HepG2 (cell line): ENCODE measurements at regions not wholly inside any gene's neighbourhood (a gene's known extent, or its start where the extent isn't known, plus 50 kb on each side); places are given as distances from the start of the nearest gene placed in this dataset.

ENCODE experiments used
- ATAC-seq: fragments of 200-7000 bp; cut with Tn5 transposase; 3 replicates; pipeline ENCODE4 v1.9.1; 2020; ENCODE audit warnings: mild to moderate bottlenecking, moderate library complexity
- BruUV-seq: library from RNA; stranded (reverse); fragments of 400-500 nt; replicated peaks from 2 replicates; lab custom pipeline; 2021; lab: Mats Ljungman, UMichigan
- CTCF ChIA-PET: fragments of 300-600 bp; formaldehyde crosslinking; extraction: SDS; loops from one replicate; lab custom pipeline; 2021; ENCODE audit warnings: low total read pairs, inconsistent platforms, low intra/inter-chr PET ratio; lab: Yijun Ruan, JAX
- POLR2A ChIA-PET: fragments of 350-600 bp; sonication (Branson Sonifier 250); formaldehyde crosslinking; loops from one replicate; lab custom pipeline; 2020; ENCODE audit warnings: antibody characterized with exemption, inconsistent platforms; lab: Yijun Ruan, JAX
- DNase-seq: peaks from one replicate; pipeline ENCODE4 v3.0.0-alpha.2; 2015; ENCODE audit warnings: low spot score
- FAIRE-seq: peaks from 3 replicates; lab custom pipeline; 2011; peaks lifted over from hg19 to GRCh38; lab: Jason Lieb, UNC
- H2AFZ ChIP-seq: one replicate; pipeline ENCODE4 v1.6.1; 2011; ENCODE audit warnings: low read length, inconsistent platforms
- H3K27ac ChIP-seq: fragments of 300-600 bp; 3 replicates; pipeline ENCODE4 v1.8.0; 2011; ENCODE audit warnings: mixed run types, mild to moderate bottlenecking, mixed read lengths, low read length, inconsistent platforms; ENCODE audit not compliant: insufficient read depth; ENCODE audit errors: extremely low read length
- H3K27me3 ChIP-seq, 2 experiments: fragments of 200-600 bp in 1 of 2; 2 replicates in 1 of 2; 3 replicates in 1 of 2; pipeline versions ENCODE4 v1.6.0 to v1.8.0; 2011; ENCODE audit warnings: low read length in 2 of 2, mild to moderate bottlenecking in 2 of 2, moderate library complexity in 2 of 2, inconsistent platforms in 1 of 2; ENCODE audit not compliant: insufficient read depth in 2 of 2, control insufficient read depth in 1 of 2
- H3K36me3 ChIP-seq, 2 experiments: fragments of 200-600 bp in 1 of 2; replicated peaks in 1 of 2; 2 replicates in 1 of 2; 3 replicates in 1 of 2; pipeline versions ENCODE4 v1.5.1 to v1.8.0; 2011; ENCODE audit warnings: low read length in 2 of 2, inconsistent platforms in 1 of 2; ENCODE audit not compliant: insufficient read depth in 2 of 2, control insufficient read depth in 1 of 2
- H3K4me1 ChIP-seq: 2 replicates; pipeline ENCODE4 v1.5.1; 2012; ENCODE audit warnings: low read length, inconsistent platforms; ENCODE audit not compliant: insufficient read depth
- H3K4me2 ChIP-seq: 2 replicates; pipeline ENCODE4 v1.6.0; 2011; ENCODE audit warnings: low read depth, low read length, inconsistent platforms
- H3K4me3 ChIP-seq, 3 experiments: fragments of 200-600 bp in 1 of 3; sonication (generic), shearing (Covaris generic) in 1 of 3; replicated peaks in 1 of 3; 2 replicates each; pipeline ENCODE4 v1.5.1; 2011 to 2016; ENCODE audit warnings: low read length in 3 of 3, inconsistent platforms in 2 of 3, low read depth in 2 of 3, mild to moderate bottlenecking in 2 of 3, control low read depth in 1 of 3, mixed read lengths in 1 of 3; ENCODE audit not compliant: insufficient read depth in 1 of 3
- H3K79me2 ChIP-seq: one replicate; pipeline ENCODE4 v1.6.1; 2011; ENCODE audit warnings: low read length, inconsistent platforms; ENCODE audit not compliant: insufficient read depth
- H3K9ac ChIP-seq: 2 replicates; pipeline ENCODE4 v1.6.0; 2011; ENCODE audit warnings: mild to moderate bottlenecking, low read depth, low read length, inconsistent platforms; ENCODE audit not compliant: insufficient read depth
- H3K9me3 ChIP-seq: 2 replicates; pipeline ENCODE4 v1.5.1; 2012; ENCODE audit warnings: mild to moderate bottlenecking, low read length
- H4K20me1 ChIP-seq: 2 replicates; pipeline ENCODE4 v1.6.0; 2011; ENCODE audit warnings: inconsistent platforms, mild to moderate bottlenecking, low read length, moderate library complexity; ENCODE audit not compliant: insufficient read depth
- BCLAF1 ChIP-seq: fragments of 450-650 bp; IDR thresholded peaks from 2 replicates; pipeline ENCODE4 v1.6.1; 2017; ENCODE audit warnings: mild to moderate bottlenecking
- FLYWCH1 ChIP-seq: sonication (generic); formaldehyde crosslinking; IDR thresholded peaks from 2 replicates; pipeline ENCODE4 v1.8.1; 2023; ENCODE audit warnings: mild to moderate bottlenecking, missing genetic modification reagents
- MIER3 ChIP-seq: IDR thresholded peaks from 2 replicates; pipeline ENCODE4 v1.6.1; 2016; ENCODE audit warnings: missing compliant biosample characterization, borderline replicate concordance
- NR3C1 ChIP-seq: sonication (generic); formaldehyde crosslinking; IDR thresholded peaks from 2 replicates; pipeline ENCODE4 v1.4.0; 2020; ENCODE audit warnings: missing genetic modification reagents
- PRMT3 ChIP-seq: sonication (generic); formaldehyde crosslinking; IDR thresholded peaks from 2 replicates; pipeline ENCODE4 v1.8.1; 2022; ENCODE audit warnings: low read depth, mild to moderate bottlenecking, moderate library complexity, missing genetic modification reagents, borderline replicate concordance
- RORA ChIP-seq: sonication (generic); formaldehyde crosslinking; IDR thresholded peaks from 2 replicates; pipeline ENCODE4 v1.5.0; 2020; ENCODE audit warnings: mild to moderate bottlenecking, missing genetic modification reagents, moderate library complexity
- SRSF4 ChIP-seq: fragments of 200-400 bp; formaldehyde crosslinking; IDR thresholded peaks from one replicate; pipeline ENCODE4 v1.6.1; 2018; ENCODE audit warnings: mild to moderate bottlenecking, low read depth, low read length, moderate library complexity; ENCODE audit not compliant: poor library complexity, severe bottlenecking
- TRAFD1 ChIP-seq: sonication (generic); formaldehyde crosslinking; IDR thresholded peaks from 2 replicates; pipeline ENCODE4 v1.5.1; 2020; ENCODE audit warnings: missing genetic modification reagents, mild to moderate bottlenecking, borderline replicate concordance
- ZC3H13 ChIP-seq: sonication (generic); formaldehyde crosslinking; IDR thresholded peaks from 2 replicates; pipeline ENCODE4 v1.8.1; 2023; ENCODE audit warnings: mild to moderate bottlenecking, missing genetic modification reagents, moderate library complexity
- ZEB1 ChIP-seq: IDR thresholded peaks from 2 replicates; pipeline ENCODE4 v1.6.1; 2012; ENCODE audit warnings: mild to moderate bottlenecking, low read depth, inconsistent platforms; ENCODE audit not compliant: insufficient replicate concordance
- ZNF12 ChIP-seq: sonication (generic); formaldehyde crosslinking; IDR thresholded peaks from 2 replicates; pipeline ENCODE4 v1.5.0; 2020; ENCODE audit warnings: missing genetic modification reagents
- ZNF264 ChIP-seq: sonication (generic); formaldehyde crosslinking; IDR thresholded peaks from 2 replicates; pipeline ENCODE4 v1.4.0; 2020; ENCODE audit warnings: missing genetic modification reagents
- ZNF432 ChIP-seq: sonication (generic); formaldehyde crosslinking; IDR thresholded peaks from 2 replicates; pipeline ENCODE4 v1.5.0; 2020; ENCODE audit warnings: missing genetic modification reagents, mild to moderate bottlenecking, borderline replicate concordance
- ZNF569 ChIP-seq: sonication (generic); formaldehyde crosslinking; IDR thresholded peaks from 2 replicates; pipeline ENCODE4 v1.5.0; 2020; ENCODE audit warnings: mild to moderate bottlenecking, missing genetic modification reagents, moderate library complexity, borderline replicate concordance
- ZNF572 ChIP-seq: sonication (generic); formaldehyde crosslinking; IDR thresholded peaks from 2 replicates; pipeline ENCODE4 v1.5.1; 2020; ENCODE audit warnings: mild to moderate bottlenecking, missing genetic modification reagents
- ZNF782 ChIP-seq: sonication (generic); formaldehyde crosslinking; IDR thresholded peaks from 2 replicates; pipeline ENCODE4 v1.4.0; 2020; ENCODE audit warnings: missing genetic modification reagents, mild to moderate bottlenecking, borderline replicate concordance
- ZNF879 ChIP-seq: sonication (generic); formaldehyde crosslinking; IDR thresholded peaks from 2 replicates; pipeline ENCODE4 v1.8.1; 2023; ENCODE audit warnings: missing genetic modification reagents
- WGBS: methylation state at CpG from one replicate; pipeline ENCODE4 v1.1.6; 2017; ENCODE audit warnings: low lambda C conversion rate; 5-methylcytosine and 5-hydroxymethylcytosine counted together
- in situ Hi-C: cut with HindIII; loops from 2 replicates; pipeline ENCODE4 v1.10.0; 2017; ENCODE audit warnings: low pct_unique_long_range_greater_than_20kb; ENCODE audit not compliant: extremely low pct_ligation_motif_present
- intact Hi-C: fragments of 100-400 bp; cut with micrococcal nuclease; formaldehyde crosslinking; loops from one replicate; pipeline ENCODE4 v1.10.0; 2022; ENCODE audit not compliant: unreplicated experiment
- TF ChIP-seq, protein P1 (sequence below): sonication (generic); formaldehyde crosslinking; IDR thresholded peaks from 2 replicates; pipeline ENCODE4 v1.8.0; 2022; ENCODE audit warnings: mild to moderate bottlenecking, missing genetic modification reagents; ENCODE audit not compliant: insufficient replicate concordance
- TF ChIP-seq, protein P2 (sequence below): sonication (generic); formaldehyde crosslinking; IDR thresholded peaks from 2 replicates; pipeline ENCODE4 v1.5.1; 2020; ENCODE audit warnings: missing genetic modification reagents, mild to moderate bottlenecking, borderline replicate concordance

GRCh38 chrX:143115466-143115865 lies 89.7 kb downstream of the SPANXN4 start:
- H3K4me1 ChIP-seq, result no peaks in the 10 kb centered on the region
- no peak overlapping the region for H3K27ac ChIP-seq
- H3K36me3 ChIP-seq, result no peaks in the 10 kb centered on the region
- no peaks in the 10 kb centered on the region for H4K20me1 ChIP-seq
- H3K79me2 ChIP-seq, result no peaks in the 10 kb centered on the region
- CTCF ChIA-PET, result no interaction called here
- POLR2A ChIA-PET, result no interaction called here
- DNase-seq (no peak), FAIRE-seq (no peak), ATAC-seq (no peak)
- no peak overlapping the region for H3K4me2 ChIP-seq
- H3K4me3 ChIP-seq, result no peak overlapping the region
- H3K9ac ChIP-seq, result no peak overlapping the region
- BruUV-seq, result no TSS peak
- in situ Hi-C loops, result no loop called here
- TF ChIP-seq TRAFD1 (CRISPR knock-in tag), result no peak
- no peak for TF ChIP-seq MIER3 (CRISPR knock-in tag)
- TF ChIP-seq ZC3H13 (CRISPR knock-in tag), result no peak
- no peak for TF ChIP-seq ZNF432
- TF ChIP-seq ZNF264 (CRISPR knock-in tag), result no peak
- TF ChIP-seq, protein P1, sequence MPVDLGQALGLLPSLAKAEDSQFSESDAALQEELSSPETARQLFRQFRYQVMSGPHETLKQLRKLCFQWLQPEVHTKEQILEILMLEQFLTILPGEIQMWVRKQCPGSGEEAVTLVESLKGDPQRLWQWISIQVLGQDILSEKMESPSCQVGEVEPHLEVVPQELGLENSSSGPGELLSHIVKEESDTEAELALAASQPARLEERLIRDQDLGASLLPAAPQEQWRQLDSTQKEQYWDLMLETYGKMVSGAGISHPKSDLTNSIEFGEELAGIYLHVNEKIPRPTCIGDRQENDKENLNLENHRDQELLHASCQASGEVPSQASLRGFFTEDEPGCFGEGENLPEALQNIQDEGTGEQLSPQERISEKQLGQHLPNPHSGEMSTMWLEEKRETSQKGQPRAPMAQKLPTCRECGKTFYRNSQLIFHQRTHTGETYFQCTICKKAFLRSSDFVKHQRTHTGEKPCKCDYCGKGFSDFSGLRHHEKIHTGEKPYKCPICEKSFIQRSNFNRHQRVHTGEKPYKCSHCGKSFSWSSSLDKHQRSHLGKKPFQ (CRISPR knock-in tag), result no peak
- TF ChIP-seq ZNF569 (CRISPR knock-in tag), result no peak
- TF ChIP-seq FLYWCH1 (CRISPR knock-in tag), result no peak
- no peak for TF ChIP-seq ZNF12
- TF ChIP-seq ZNF782 (CRISPR knock-in tag), result no peak
- TF ChIP-seq SRSF4, result no peak
- no peak for TF ChIP-seq NR3C1
- TF ChIP-seq ZNF879 (CRISPR knock-in tag), result no peak
- no peak for TF ChIP-seq ZNF572
- TF ChIP-seq ZEB1, result no peak
- TF ChIP-seq, protein P2, sequence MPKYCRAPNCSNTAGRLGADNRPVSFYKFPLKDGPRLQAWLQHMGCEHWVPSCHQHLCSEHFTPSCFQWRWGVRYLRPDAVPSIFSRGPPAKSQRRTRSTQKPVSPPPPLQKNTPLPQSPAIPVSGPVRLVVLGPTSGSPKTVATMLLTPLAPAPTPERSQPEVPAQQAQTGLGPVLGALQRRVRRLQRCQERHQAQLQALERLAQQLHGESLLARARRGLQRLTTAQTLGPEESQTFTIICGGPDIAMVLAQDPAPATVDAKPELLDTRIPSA, result no peak
- no peak for TF ChIP-seq RORA (CRISPR knock-in tag)
- TF ChIP-seq BCLAF1, result no peak
- no peak for TF ChIP-seq PRMT3 (CRISPR knock-in tag)
- H3K9me3 ChIP-seq, result peaks cover 48% of the 10 kb centered on the region; the same call in 1 of the 2 replicates
- 33% methylated on average over 2 of the region's 2 CpGs for WGBS
- H3K27me3 ChIP-seq, result no peaks in the 10 kb centered on the region
- H2AFZ ChIP-seq, result no peak overlapping the region
- intact Hi-C loops, result no loop called here
